ENCODE measurements at regions not wholly inside any gene's neighbourhood (a gene's known extent, or its start where the extent isn't known, plus 50 kb on each side); places are given as distances from the start of the nearest gene placed in this dataset.
"Not testable (repeated sequence)": the region's sequence is repeated elsewhere in the genome, so short reads cannot be mapped to it uniquely, and the experiment has no call there.

- not testable (repeated sequence) for DNase-seq
Observed at GRCh38 chr1:220475608-220476007, 52.3 kb upstream of the MARK1 start.

- not testable (repeated sequence) for DNase-seq
Observed at GRCh38 chr1:220475141-220475540, 52.8 kb upstream of the MARK1 start.

- no peak for DNase-seq
Observed at GRCh38 chr1:220473440-220473839, 54.5 kb upstream of the MARK1 start.

- no peak for DNase-seq
Observed at GRCh38 chr1:220462752-220463151, 65.2 kb upstream of the MARK1 start.

- DNase-seq = no peak
Observed at GRCh38 chr1:220458936-220459335, 69.0 kb upstream of the MARK1 start.

GRCh38 chr1:220457957-220458609 is 69.9 kb upstream of the MARK1 start:
- no peak for DNase-seq

GRCh38 chr1:220455559-220455958 is 72.4 kb upstream of the MARK1 start:
- DNase-seq = no peak

GRCh38 chr1:220454155-220454777 is 73.7 kb upstream of the MARK1 start:
- no peak for DNase-seq

GRCh38 chr1:220453371-220453770 is 74.6 kb upstream of the MARK1 start:
- no peak for DNase-seq

GRCh38 chr1:220451532-220451931 is 76.4 kb upstream of the MARK1 start:
- no peak for DNase-seq

- DNase-seq = no peak
Observed at GRCh38 chr1:220450927-220451326, 77.0 kb upstream of the MARK1 start.

- no peak for DNase-seq
Observed at GRCh38 chr1:220448217-220448616, 79.7 kb upstream of the MARK1 start.

- not testable (repeated sequence) for DNase-seq
Observed at GRCh38 chr1:220444586-220444985, 83.3 kb upstream of the MARK1 start.

- no peak for DNase-seq
Observed at GRCh38 chr1:220441211-220441610, 86.7 kb upstream of the MARK1 start.

- no peak for DNase-seq
Observed at GRCh38 chr1:220438741-220439140, 89.2 kb upstream of the MARK1 start.

- DNase-seq = no peak
Observed at GRCh38 chr1:220432408-220432807, 95.5 kb upstream of the MARK1 start.

GRCh38 chr1:220431554-220432239 is 96.2 kb upstream of the MARK1 start:
- no peak for DNase-seq

GRCh38 chr1:220430586-220430985 is 97.3 kb upstream of the MARK1 start:
- DNase-seq = no peak

GRCh38 chr1:220430059-220430458 is 97.9 kb upstream of the MARK1 start:
- no peak for DNase-seq

GRCh38 chr1:220426989-220427388 is 100.9 kb upstream of the MARK1 start:
- DNase-seq = no peak

- no peak for DNase-seq
Observed at GRCh38 chr1:220425852-220426251, 102.1 kb upstream of the MARK1 start.

GRCh38 chr1:220421508-220421907 is 106.4 kb upstream of the MARK1 start:
- DNase-seq = no peak

- DNase-seq = no peak
Observed at GRCh38 chr1:220420726-220421125, 107.2 kb upstream of the MARK1 start.

GRCh38 chr1:220412382-220412781 is 115.6 kb upstream of the MARK1 start:
- DNase-seq = not testable (repeated sequence)
